ENCODE measurements at regions not wholly inside any gene's neighbourhood (a gene's known extent, or its start where the extent isn't known, plus 50 kb on each side); places are given as distances from the start of the nearest gene placed in this dataset.

- Histone ChIP-seq H2AK9ac (replicated peaks; ENCODE audit: low read depth, low read length, poor library complexity) (no peak overlapping the region), H3K4me2 (ENCODE audit: low read depth, low read length) (no peak overlapping the region), H3K4me3 (ENCODE audit: insufficient read depth, low read depth, low read length) (no peak overlapping the region), H3K56ac (ENCODE audit: extremely low read depth, insufficient read depth, low read length) (no peak overlapping the region), H4K20me1 (ENCODE audit: insufficient read depth, low read length) (no peaks in the 10 kb centered on the region), H3K9ac (ENCODE audit: low read depth, low read length) (no peak overlapping the region), H2BK120ac (ENCODE audit: low read depth, low read length) (no peak overlapping the region), H3K9me3 (ENCODE audit: control insufficient read depth, insufficient read depth, low read length) (peaks cover 3% of the 10 kb centered on the region; the same call in 1 of the 2 replicates), H3K14ac (replicated peaks; ENCODE audit: low read depth, low read length) (no peak overlapping the region), H2AK5ac (ENCODE audit: low read depth, low read length) (no peak overlapping the region), H3K18ac (ENCODE audit: low read depth, low read length) (no peak overlapping the region), H2BK15ac (ENCODE audit: low read depth, low read length) (no peak overlapping the region), H3K36me3 (ENCODE audit: control insufficient read depth, insufficient read depth, low read length) (no peaks in the 10 kb centered on the region), H3K79me1 (ENCODE audit: low read depth in 1 of 2, low read length in 2 of 2) (no peaks in the 10 kb centered on the region), H3K4me1 (ENCODE audit: control insufficient read depth, insufficient read depth, low read length) (no peaks in the 10 kb centered on the region), H2BK5ac (ENCODE audit: low read depth, low read length, poor library complexity, severe bottlenecking) (no peak overlapping the region), H4K5ac (ENCODE audit: low read depth, low read length) (no peak overlapping the region), H3K27me3 (ENCODE audit: control insufficient read depth, insufficient read depth, low read length) (no peaks in the 10 kb centered on the region), H2AFZ (replicated peaks; ENCODE audit: low read length, poor library complexity) (no peak overlapping the region), H3K9me1 (ENCODE audit: insufficient read depth, low read length) (no peaks in the 10 kb centered on the region), H4K91ac (ENCODE audit: insufficient read depth, low read depth, low read length) (no peak overlapping the region), H4K8ac (ENCODE audit: low read depth in 2 of 2, low read length in 2 of 2) (no peak overlapping the region), H3K23ac (ENCODE audit: low read depth, low read length) (no peak overlapping the region), H3K27ac (ENCODE audit: insufficient read depth, low read length) (no peak overlapping the region), H3K4ac (ENCODE audit: low read depth, low read length) (no peak overlapping the region), H2BK20ac (ENCODE audit: low read depth, low read length) (no peak overlapping the region)
- in situ Hi-C loops (cut with MboI; ENCODE audit: low sequenced_read_pairs) = no loop called here
- intact Hi-C loops (cut with micrococcal nuclease) = no loop called here
- BruUV-seq (replicated peaks) = no TSS peak
- no CpG with 5 or more reads among the region's 8 CpGs for WGBS, 2 experiments (ENCODE audit: extremely low coverage in 2 of 2, insufficient read length in 1 of 2)
- ATAC-seq (ENCODE audit: low read depth) = no peak
- ChIA-PET POLR2A (ENCODE audit: unreplicated experiment) (no interaction called here), CTCF (no interaction called here)
- DNase-seq = no peak
- TF ChIP-seq BHLHE40 (IDR thresholded peaks at IDR 0.05; ENCODE audit: low read depth, low read length) (no peak), USF2 (IDR thresholded peaks at IDR 0.05; ENCODE audit: low read depth, low read length) (no peak), CEBPB (IDR thresholded peaks at IDR 0.05; ENCODE audit: low read depth, low read length) (no peak)
- dilution Hi-C loops (cut with HindIII; ENCODE audit: low sequenced_read_pairs, unreplicated experiment) = no loop called here
Measured at GRCh38 chr10:20512631-20513030, 384.5 kb downstream of the NEBL start.

Measured in IMR-90 (cell line).